Endothelial cell (in vitro differentiated cells): ENCODE measurements at regions not wholly inside any gene's neighbourhood (a gene's known extent, or its start where the extent isn't known, plus 50 kb on each side); places are given as distances from the start of the nearest gene placed in this dataset.

Experiments
- DNase-seq: peaks from one replicate; pipeline ENCODE4 v3.0.0; 2021; ENCODE audit warnings: low spot score
- H3K27ac Mint-ChIP-seq: one replicate; pipeline ENCODE4 v1.8.0; 2021; ENCODE audit warnings: mixed read lengths, inconsistent platforms; ENCODE audit not compliant: unreplicated experiment
- H3K27me3 Mint-ChIP-seq: one replicate; pipeline ENCODE4 v1.8.0; 2021; ENCODE audit warnings: mild to moderate bottlenecking, moderate library complexity, mixed read lengths, inconsistent platforms; ENCODE audit not compliant: unreplicated experiment
- H3K36me3 Mint-ChIP-seq: one replicate; pipeline ENCODE4 v1.8.0; 2021; ENCODE audit warnings: mild to moderate bottlenecking, low read depth, mixed read lengths, inconsistent platforms; ENCODE audit not compliant: unreplicated experiment
- H3K4me1 Mint-ChIP-seq: one replicate; pipeline ENCODE4 v1.8.0; 2021; ENCODE audit warnings: mild to moderate bottlenecking, mixed read lengths, inconsistent platforms; ENCODE audit not compliant: unreplicated experiment
- H3K4me3 Mint-ChIP-seq: one replicate; pipeline ENCODE4 v1.8.0; 2021; ENCODE audit warnings: mild to moderate bottlenecking, mixed read lengths, inconsistent platforms; ENCODE audit not compliant: unreplicated experiment
- H3K9me3 Mint-ChIP-seq: one replicate; pipeline ENCODE4 v1.8.0; 2021; ENCODE audit warnings: mixed read lengths, inconsistent platforms; ENCODE audit not compliant: unreplicated experiment
- CTCF ChIP-seq: fragments of 200-600 bp; sonication (generic); IDR thresholded peaks from one replicate; pipeline ENCODE4 v1.5.0; 2021; ENCODE audit warnings: antibody characterized with exemption; ENCODE audit not compliant: unreplicated experiment

GRCh38 chr12:98420461-98420860, 94.9 kb upstream of the TMPO start:
- H3K27ac Mint-ChIP-seq = no peak overlapping the region
- TF ChIP-seq CTCF = no peak
- peaks cover 1% of the 10 kb centered on the region for H3K27me3 Mint-ChIP-seq
- no peaks in the 10 kb centered on the region for H3K9me3 Mint-ChIP-seq
- H3K4me3 Mint-ChIP-seq = no peak overlapping the region
- H3K36me3 Mint-ChIP-seq = no peaks in the 10 kb centered on the region
- no peak for DNase-seq
- peaks cover 26% of the 10 kb centered on the region for H3K4me1 Mint-ChIP-seq

GRCh38 chr12:98421316-98421715, 94.1 kb upstream of the TMPO start:
- no peak overlapping the region for H3K27ac Mint-ChIP-seq
- no peak for DNase-seq
- H3K4me3 Mint-ChIP-seq = no peak overlapping the region
- H3K36me3 Mint-ChIP-seq = no peaks in the 10 kb centered on the region
- H3K9me3 Mint-ChIP-seq = no peaks in the 10 kb centered on the region
- TF ChIP-seq CTCF = no peak
- peaks cover 1% of the 10 kb centered on the region for H3K27me3 Mint-ChIP-seq
- peaks cover 26% of the 10 kb centered on the region for H3K4me1 Mint-ChIP-seq

- Mint-ChIP-seq H3K4me1 (peaks cover 24% of the 10 kb centered on the region), H3K27ac (no peak overlapping the region), H3K4me3 (no peak overlapping the region), H3K9me3 (no peaks in the 10 kb centered on the region), H3K36me3 (no peaks in the 10 kb centered on the region), H3K27me3 (peaks cover 1% of the 10 kb centered on the region)
- no peak for TF ChIP-seq CTCF
- no peak for DNase-seq
Observed at GRCh38 chr12:98422359-98422758, 93.0 kb upstream of the TMPO start.

GRCh38 chr12:98422812-98423211, 92.6 kb upstream of the TMPO start:
- TF ChIP-seq CTCF = peak; percentile 35
- DNase-seq = peak; percentile 53
- peaks cover 20% of the 10 kb centered on the region for H3K4me1 Mint-ChIP-seq
- no peaks in the 10 kb centered on the region for H3K9me3 Mint-ChIP-seq
- no peak overlapping the region for H3K4me3 Mint-ChIP-seq
- H3K27me3 Mint-ChIP-seq = peaks cover 1% of the 10 kb centered on the region
- H3K27ac Mint-ChIP-seq = no peak overlapping the region
- H3K36me3 Mint-ChIP-seq = no peaks in the 10 kb centered on the region

GRCh38 chr12:98423963-98424362, 91.4 kb upstream of the TMPO start:
- H3K4me3 Mint-ChIP-seq = no peak overlapping the region
- DNase-seq = no peak
- H3K36me3 Mint-ChIP-seq = no peaks in the 10 kb centered on the region
- H3K4me1 Mint-ChIP-seq = peaks cover 10% of the 10 kb centered on the region
- TF ChIP-seq CTCF = no peak
- no peaks in the 10 kb centered on the region for H3K9me3 Mint-ChIP-seq
- peaks cover 1% of the 10 kb centered on the region for H3K27me3 Mint-ChIP-seq
- no peak overlapping the region for H3K27ac Mint-ChIP-seq
